NT2/D1 (cell line): ENCODE measurements at regions not wholly inside any gene's neighbourhood (a gene's known extent, or its start where the extent isn't known, plus 50 kb on each side); places are given as distances from the start of the nearest gene placed in this dataset.
A peak's percentile ranks its signal among the peaks of the same experiment; 100 is the strongest.

Experiments used
- DNase-seq: peaks from one replicate; pipeline ENCODE4 v3.0.0-alpha.2; 2011; ENCODE audit warnings: low read depth, low spot score
- H3K27me3 ChIP-seq: 2 replicates; pipeline ENCODE4 v1.6.0; 2011; ENCODE audit warnings: mild to moderate bottlenecking; ENCODE audit not compliant: insufficient read length, insufficient read depth
- H3K36me3 ChIP-seq: 2 replicates; pipeline ENCODE4 v1.6.1; 2011; ENCODE audit warnings: mild to moderate bottlenecking, low read length, mixed read lengths; ENCODE audit not compliant: insufficient read depth, insufficient read length
- H3K4me1 ChIP-seq: 2 replicates; pipeline ENCODE4 v1.5.1; 2011; ENCODE audit not compliant: insufficient read depth, insufficient read length
- H3K4me3 ChIP-seq: 2 replicates; pipeline ENCODE4 v1.5.1; 2011; ENCODE audit warnings: low read depth; ENCODE audit not compliant: insufficient read length
- H3K9ac ChIP-seq: 2 replicates; pipeline ENCODE4 v1.6.0; 2011; ENCODE audit warnings: low read depth; ENCODE audit not compliant: insufficient read length
- H3K9me3 ChIP-seq: 2 replicates; pipeline ENCODE4 v1.5.1; 2011; ENCODE audit warnings: mild to moderate bottlenecking, low read length; ENCODE audit not compliant: insufficient read depth
- SUZ12 ChIP-seq: IDR thresholded peaks from 2 replicates; pipeline ENCODE4 v1.6.1; 2011; ENCODE audit not compliant: insufficient read length, insufficient read depth; ENCODE audit errors: extremely low read depth
- YY1 ChIP-seq: IDR thresholded peaks from 2 replicates; pipeline ENCODE4 v1.6.1; 2011; ENCODE audit not compliant: insufficient read length, insufficient read depth
- ZNF274 ChIP-seq: IDR thresholded peaks from 2 replicates; pipeline ENCODE4 v1.6.1; 2011; ENCODE audit warnings: mild to moderate bottlenecking, low read depth, low read length

GRCh38 chr14:61930101-61930857 is 168.1 kb downstream of the SNAPC1 start:
- Histone ChIP-seq H3K4me3 (no peak overlapping the region), H3K9me3 (no peaks in the 10 kb centered on the region), H3K36me3 (no peaks in the 10 kb centered on the region), H3K9ac (no peak overlapping the region), H3K4me1 (peaks cover 2% of the 10 kb centered on the region), H3K27me3 (no peaks in the 10 kb centered on the region)
- peak; percentile 33 for DNase-seq
- TF ChIP-seq SUZ12: no peak
- no peak for TF ChIP-seq YY1
- no peak for TF ChIP-seq ZNF274

- Histone ChIP-seq H3K36me3 (no peaks in the 10 kb centered on the region), H3K9ac (no peak overlapping the region), H3K4me1 (peaks cover 2% of the 10 kb centered on the region), H3K4me3 (no peak overlapping the region), H3K27me3 (no peaks in the 10 kb centered on the region), H3K9me3 (no peaks in the 10 kb centered on the region)
- no peak for TF ChIP-seq YY1
- TF ChIP-seq SUZ12: no peak
- no peak for TF ChIP-seq ZNF274
- DNase-seq: no peak
Observed at GRCh38 chr14:61932974-61933373, 170.8 kb downstream of the SNAPC1 start.

- Histone ChIP-seq H3K4me1 (peaks cover 2% of the 10 kb centered on the region), H3K36me3 (no peaks in the 10 kb centered on the region), H3K9ac (no peak overlapping the region), H3K27me3 (peaks cover 2% of the 10 kb centered on the region), H3K9me3 (no peaks in the 10 kb centered on the region), H3K4me3 (no peak overlapping the region)
- TF ChIP-seq ZNF274: no peak
- TF ChIP-seq YY1: no peak
- no peak for TF ChIP-seq SUZ12
- DNase-seq: no peak
Observed at GRCh38 chr14:61934385-61934784, 172.2 kb downstream of the SNAPC1 start.

- no peaks in the 10 kb centered on the region for H3K9me3 ChIP-seq
- no peak for TF ChIP-seq YY1
- no peak for TF ChIP-seq SUZ12
- TF ChIP-seq ZNF274: no peak
Observed at GRCh38 chr14:61939776-61940175, 177.6 kb downstream of the SNAPC1 start.

GRCh38 chr14:61940666-61941420 is 178.6 kb downstream of the SNAPC1 start:
- H3K4me3 ChIP-seq: no peak overlapping the region
- H3K9me3 ChIP-seq: no peaks in the 10 kb centered on the region
- H3K27me3 ChIP-seq: peaks cover 2% of the 10 kb centered on the region
- TF ChIP-seq YY1 (no peak), SUZ12 (no peak), ZNF274 (no peak)
- H3K4me1 ChIP-seq: no peaks in the 10 kb centered on the region
- no peak overlapping the region for H3K9ac ChIP-seq
- DNase-seq: peak; percentile 43
- no peaks in the 10 kb centered on the region for H3K36me3 ChIP-seq

More at GRCh38 chr14:61939776-61940175, 177.6 kb downstream of the SNAPC1 start:
- no peak overlapping the region for H3K9ac ChIP-seq
- peaks cover 2% of the 10 kb centered on the region for H3K27me3 ChIP-seq
- H3K4me1 ChIP-seq: no peaks in the 10 kb centered on the region
- H3K36me3 ChIP-seq: no peaks in the 10 kb centered on the region
- DNase-seq: no peak
- H3K4me3 ChIP-seq: no peak overlapping the region

GRCh38 chr14:61941421-61942150 is 179.4 kb downstream of the SNAPC1 start:
- no peak overlapping the region for H3K9ac ChIP-seq
- H3K4me3 ChIP-seq: no peak overlapping the region
- no peaks in the 10 kb centered on the region for H3K4me1 ChIP-seq
- H3K9me3 ChIP-seq: no peaks in the 10 kb centered on the region
- no peak for TF ChIP-seq SUZ12
- no peak for TF ChIP-seq ZNF274
- no peak for TF ChIP-seq YY1
- H3K36me3 ChIP-seq: no peaks in the 10 kb centered on the region
- DNase-seq: no peak
- peaks cover 2% of the 10 kb centered on the region for H3K27me3 ChIP-seq

GRCh38 chr14:61948376-61948775 is 186.2 kb downstream of the SNAPC1 start:
- Histone ChIP-seq H3K9ac (no peak overlapping the region), H3K4me1 (no peaks in the 10 kb centered on the region), H3K27me3 (no peaks in the 10 kb centered on the region), H3K4me3 (no peak overlapping the region), H3K36me3 (no peaks in the 10 kb centered on the region), H3K9me3 (no peaks in the 10 kb centered on the region)
- TF ChIP-seq SUZ12: no peak
- no peak for TF ChIP-seq YY1
- no peak for TF ChIP-seq ZNF274
- no peak for DNase-seq
